GM12801 (cell line): ENCODE measurements at regions not wholly inside any gene's neighbourhood (a gene's known extent, or its start where the extent isn't known, plus 50 kb on each side); places are given as distances from the start of the nearest gene placed in this dataset.

Source experiments
- TF ChIP-seq, protein P1 (sequence below): IDR thresholded peaks from one replicate; pipeline ENCODE4 v1.5.1; 2011; ENCODE audit warnings: control low read depth; ENCODE audit not compliant: insufficient read length; ENCODE audit errors: extremely low read depth

DNA sequence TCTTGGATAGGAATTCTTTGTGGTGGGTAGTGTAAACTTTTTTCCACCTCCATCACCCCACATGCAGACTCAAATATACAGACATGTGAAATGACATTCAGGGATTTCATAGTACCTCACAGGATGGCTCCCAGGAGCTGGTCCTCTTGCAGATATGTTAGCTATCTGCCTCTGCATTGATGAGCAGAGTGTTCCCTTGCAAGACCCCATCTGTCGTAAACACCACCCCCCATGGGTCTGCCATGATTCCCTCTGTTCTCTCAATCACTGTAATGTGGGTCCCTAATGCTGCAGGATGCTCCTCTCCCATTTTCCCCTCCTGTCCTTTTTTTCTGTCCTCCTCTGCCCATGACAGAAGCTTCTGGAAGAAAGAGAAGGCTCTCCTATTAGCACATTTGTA lies 391.2 kb upstream of the PODXL start:
- TF ChIP-seq, protein P1, sequence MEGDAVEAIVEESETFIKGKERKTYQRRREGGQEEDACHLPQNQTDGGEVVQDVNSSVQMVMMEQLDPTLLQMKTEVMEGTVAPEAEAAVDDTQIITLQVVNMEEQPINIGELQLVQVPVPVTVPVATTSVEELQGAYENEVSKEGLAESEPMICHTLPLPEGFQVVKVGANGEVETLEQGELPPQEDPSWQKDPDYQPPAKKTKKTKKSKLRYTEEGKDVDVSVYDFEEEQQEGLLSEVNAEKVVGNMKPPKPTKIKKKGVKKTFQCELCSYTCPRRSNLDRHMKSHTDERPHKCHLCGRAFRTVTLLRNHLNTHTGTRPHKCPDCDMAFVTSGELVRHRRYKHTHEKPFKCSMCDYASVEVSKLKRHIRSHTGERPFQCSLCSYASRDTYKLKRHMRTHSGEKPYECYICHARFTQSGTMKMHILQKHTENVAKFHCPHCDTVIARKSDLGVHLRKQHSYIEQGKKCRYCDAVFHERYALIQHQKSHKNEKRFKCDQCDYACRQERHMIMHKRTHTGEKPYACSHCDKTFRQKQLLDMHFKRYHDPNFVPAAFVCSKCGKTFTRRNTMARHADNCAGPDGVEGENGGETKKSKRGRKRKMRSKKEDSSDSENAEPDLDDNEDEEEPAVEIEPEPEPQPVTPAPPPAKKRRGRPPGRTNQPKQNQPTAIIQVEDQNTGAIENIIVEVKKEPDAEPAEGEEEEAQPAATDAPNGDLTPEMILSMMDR: no peak

DNA sequence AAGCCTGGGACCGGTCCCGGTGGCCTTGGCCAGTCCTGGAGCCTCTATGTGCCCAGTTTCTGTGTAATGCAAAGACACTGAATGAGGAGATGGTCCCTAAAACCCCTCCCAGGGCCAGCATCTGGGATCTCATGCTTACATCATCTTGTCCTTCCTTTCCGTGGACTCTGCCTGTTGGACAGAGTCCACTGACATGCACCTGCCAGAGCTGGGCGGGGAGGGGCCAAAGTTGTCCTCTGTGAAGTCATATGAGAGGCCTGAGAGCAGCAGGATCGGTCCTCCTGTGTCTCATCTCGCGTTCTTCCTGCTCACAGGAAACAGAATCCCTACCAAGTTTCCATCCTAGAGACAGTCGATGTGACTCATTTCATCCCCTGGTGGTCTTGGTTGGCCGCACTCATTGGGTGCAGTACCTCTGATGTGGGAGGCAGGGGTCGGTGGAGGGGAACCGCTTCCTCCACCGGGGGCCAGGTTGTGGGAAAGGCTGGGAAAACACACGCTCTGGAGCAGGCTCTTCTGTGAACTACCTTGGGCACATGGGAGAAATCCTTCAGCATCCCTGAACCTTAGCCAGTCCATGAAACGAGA lies 389.6 kb upstream of the PODXL start:
- TF ChIP-seq, protein P1: no peak

DNA sequence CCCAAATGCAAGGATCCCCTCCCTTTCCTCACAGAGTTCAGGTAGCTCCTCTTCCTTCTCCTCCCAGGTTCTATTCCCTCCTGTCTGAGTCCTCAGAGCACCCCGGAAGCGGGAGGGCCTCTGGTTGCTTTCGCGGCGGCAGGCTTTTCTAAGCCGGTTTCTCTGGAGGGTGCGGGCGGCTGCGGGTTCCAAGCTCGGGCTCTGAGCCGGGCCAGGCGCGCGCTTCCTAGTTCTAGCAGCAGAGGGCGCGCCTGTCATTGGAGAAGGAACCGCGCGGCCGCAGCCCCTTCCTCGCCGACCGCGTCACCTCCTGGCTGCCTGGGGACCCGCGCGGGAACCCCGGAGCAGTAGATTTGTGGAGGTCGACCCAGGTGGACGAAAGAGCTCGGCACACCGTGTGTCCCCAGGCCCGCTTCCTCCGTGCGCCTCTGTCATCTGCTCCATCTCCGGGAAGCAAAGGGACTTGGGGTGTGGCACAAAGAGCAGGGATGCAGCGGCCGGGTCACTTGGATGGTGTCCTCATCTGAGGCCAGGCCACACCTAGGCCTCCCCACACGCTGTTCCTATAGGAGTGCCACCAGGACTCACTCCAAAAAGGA lies 389.0 kb upstream of the PODXL start:
- TF ChIP-seq, protein P1: no peak

DNA sequence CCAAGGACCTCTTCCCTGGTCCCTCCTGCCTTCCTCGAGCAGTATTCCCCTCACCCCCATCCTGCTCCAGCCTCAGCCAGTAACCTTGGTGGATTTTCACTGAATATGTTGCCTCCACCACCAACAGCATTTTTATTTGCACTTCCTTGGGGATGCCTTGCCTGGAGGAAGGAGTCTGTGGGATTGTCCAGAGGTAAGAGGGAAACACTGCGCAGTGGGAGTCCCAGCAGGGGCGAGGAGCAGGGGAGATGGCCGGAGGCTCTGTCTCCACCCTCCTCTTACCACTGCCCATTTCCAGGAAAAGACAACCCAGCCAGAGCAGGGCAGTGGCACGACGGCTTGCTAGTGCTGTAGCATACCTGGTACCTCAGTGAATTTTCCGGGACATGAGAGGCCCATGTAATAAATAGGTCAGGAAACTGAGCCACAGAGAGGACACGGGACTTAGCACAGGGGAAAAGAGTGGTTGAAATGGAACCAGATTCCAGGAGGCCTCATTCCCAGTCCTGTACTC lies 388.2 kb upstream of the PODXL start:
- TF ChIP-seq, protein P1: no peak

DNA sequence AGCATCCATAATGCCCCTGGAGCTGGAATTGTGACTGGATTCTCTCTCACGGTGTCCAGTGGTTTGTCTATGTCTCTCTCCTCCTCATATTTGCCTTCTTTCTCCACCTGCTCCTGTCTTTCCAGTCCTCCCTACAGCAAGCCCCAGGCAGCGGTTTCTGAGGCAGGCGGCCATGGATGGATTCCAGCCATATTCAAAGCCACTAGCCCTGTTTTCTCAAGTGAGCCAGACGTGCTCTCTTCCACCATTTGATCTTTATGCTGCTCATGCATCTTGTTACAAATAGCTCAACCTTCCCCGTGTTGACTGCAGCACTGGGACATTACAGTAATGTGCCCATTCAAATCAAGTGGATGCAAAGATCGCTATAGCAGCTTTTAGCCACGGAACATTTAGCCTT lies 387.2 kb upstream of the PODXL start:
- TF ChIP-seq, protein P1: no peak

DNA sequence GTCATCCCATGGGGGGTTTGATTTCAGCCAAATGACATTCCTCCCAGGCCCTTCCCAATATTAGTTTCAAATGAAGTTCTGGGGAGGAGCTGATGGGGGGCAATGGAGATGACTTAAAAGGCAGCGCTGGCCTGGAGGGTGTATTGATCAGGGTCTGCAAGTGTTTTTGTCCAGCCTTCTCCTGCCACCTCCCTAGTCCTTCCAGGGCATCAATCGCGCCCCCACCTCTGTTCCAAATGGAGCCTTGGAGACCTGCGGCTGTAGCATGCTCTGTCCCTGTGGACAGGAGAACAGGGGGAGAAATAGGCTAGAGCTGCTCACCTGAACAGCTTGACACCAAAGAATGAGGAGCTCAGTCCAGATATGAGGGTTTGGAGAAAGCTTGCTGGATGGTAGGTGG lies 386.8 kb upstream of the PODXL start:
- TF ChIP-seq, protein P1: no peak

DNA sequence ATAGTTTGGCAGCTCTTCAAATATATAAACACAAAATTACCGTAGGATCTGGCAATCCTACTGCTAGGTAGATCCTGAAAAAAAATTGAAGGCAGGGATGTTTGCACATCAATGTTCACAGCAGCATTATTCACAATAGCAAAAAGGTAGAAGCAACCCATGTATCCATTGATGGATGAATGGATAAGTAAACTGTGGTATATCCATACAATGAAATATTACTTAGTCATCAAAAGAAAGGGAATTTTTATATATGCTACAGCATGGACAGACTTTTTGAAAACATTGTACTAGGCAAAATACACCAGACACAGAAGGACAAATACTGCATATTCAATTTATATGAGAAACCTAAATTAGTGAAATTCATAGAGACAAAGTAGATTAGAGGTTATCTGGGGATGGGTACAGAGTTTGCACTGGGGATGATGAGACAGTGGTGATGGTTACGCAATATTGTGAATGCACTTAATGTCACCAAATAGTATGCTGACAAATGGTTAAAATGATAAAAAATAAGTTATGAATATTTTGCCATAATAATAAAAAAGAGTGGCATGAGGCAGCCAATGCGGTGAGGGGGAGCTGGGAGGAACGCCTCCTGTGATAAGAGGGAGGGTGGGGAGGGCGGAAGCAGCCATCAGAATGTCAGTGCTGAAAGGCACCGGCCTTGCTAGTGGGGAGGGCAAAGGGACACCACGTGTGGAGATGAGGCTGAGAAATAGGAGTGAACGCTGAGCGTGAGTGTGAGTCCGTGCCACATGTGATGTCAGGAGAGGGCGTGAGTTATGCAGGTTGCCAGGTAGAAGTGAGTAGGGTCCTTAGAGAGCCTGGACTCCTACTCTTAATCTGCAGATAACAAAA lies 386.1 kb upstream of the PODXL start:
- TF ChIP-seq, protein P1: no peak
